HG03159 (cell line): ENCODE measurements at regions not wholly inside any gene's neighbourhood (a gene's known extent, or its start where the extent isn't known, plus 50 kb on each side); places are given as distances from the start of the nearest gene placed in this dataset.

ENCODE experiments used
- ATAC-seq: cut with Tn5 transposase; IDR thresholded peaks from one replicate; pipeline ENCODE4 v1.9.1; 2021; ENCODE audit warnings: mild to moderate bottlenecking, moderate library complexity; ENCODE audit not compliant: unreplicated experiment

DNA sequence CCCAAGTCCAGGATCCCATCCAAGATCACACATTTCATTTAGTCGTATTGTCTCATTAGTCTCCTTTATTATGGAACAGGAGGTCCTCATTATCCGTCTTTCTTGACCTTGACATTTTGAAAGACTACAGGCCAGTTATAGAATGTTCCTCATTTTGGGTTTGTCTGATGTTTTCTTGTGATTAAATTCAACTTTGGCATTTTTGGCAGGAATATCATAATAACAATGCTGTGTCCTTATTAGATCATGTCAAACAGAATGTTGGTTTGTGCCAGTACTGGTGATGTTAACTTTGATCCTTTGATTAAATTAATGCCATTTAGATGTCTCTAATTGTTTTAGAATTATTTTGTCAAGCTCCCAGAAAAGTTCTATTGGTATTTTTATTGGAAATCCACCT, 106.5 kb upstream of the FRY start:
- no peak for ATAC-seq

GRCh38 chr13:31927219-31927653, 104.3 kb upstream of the FRY start:
- ATAC-seq: no peak

- ATAC-seq: no peak
These were observed 102.4 kb upstream of the FRY start for GRCh38 chr13:31929031-31929770.

- ATAC-seq: peak; percentile 24
These were observed 101.1 kb upstream of the FRY start for GRCh38 chr13:31930490-31930889.

DNA sequence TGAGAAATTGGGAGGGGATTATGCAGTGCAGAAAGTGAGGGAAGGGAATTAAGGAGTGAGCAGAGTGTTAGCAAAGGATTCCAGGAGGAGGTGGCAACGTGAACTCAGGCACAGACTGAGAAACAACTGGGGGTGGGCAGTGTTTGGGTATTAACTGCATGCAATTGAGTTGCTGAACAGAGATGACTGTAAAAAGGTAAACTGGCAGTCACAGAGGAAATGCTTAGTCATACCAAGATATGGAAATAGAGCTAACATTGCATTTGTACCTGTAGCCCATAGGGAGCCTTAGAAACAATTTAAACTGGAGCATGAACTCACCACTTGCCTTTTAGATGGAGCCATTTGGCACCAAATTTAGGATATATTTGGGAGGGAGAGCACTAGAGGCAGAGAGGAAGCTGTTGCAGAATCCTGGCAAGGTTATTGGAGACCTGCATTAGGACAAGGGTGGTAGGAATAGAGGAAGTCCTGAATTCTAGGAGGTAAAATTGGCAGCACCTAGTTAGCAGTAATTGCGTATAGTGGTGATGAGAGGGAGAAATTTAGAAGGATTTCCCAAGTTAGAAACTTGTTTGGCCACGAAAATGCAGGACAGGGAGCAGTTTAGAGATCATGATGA, 100.6 kb upstream of the FRY start:
- peak; percentile 99 for ATAC-seq

GRCh38 chr13:31937436-31937835, 94.1 kb upstream of the FRY start:
- ATAC-seq: no peak

DNA sequence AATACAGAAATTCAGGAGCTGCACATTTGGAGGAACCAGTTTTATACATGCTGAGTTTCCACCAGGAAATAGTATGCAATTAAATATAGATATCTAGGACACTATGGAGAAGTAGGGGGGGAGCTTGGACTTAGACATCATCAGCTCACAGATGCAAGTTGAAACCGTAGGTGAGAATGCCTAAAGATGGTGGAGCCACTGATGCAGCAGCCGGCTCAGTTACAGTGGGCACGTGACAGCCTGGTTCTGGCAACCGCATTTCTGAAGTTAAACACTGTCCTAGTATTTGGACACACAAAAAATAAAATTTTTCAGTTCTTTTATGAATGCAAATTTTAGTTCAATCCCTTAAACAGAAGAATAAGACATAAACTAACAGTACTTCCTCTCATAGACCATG, 91.5 kb upstream of the FRY start:
- ATAC-seq: no peak

DNA sequence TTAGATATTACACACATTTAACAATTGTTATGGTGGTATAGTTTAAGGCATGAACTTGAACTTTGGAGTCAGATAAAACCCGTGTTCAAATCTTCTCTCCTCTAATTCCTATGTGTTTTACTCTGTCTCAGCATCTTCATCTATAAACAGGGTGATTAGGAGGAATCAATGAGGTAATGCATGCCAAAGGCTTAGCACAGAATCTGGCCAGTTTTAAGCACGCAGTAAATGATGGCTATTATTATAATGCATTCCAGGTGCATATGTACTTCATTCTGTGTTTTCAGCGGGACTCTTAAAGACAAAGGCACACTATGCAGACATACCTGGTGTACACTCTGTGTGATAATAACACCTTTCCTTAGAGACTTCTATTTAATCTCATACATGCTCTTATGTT, 88.0 kb upstream of the FRY start:
- no peak for ATAC-seq

GRCh38 chr13:31944262-31945160, 87.1 kb upstream of the FRY start:
- ATAC-seq: no peak

- no peak for ATAC-seq
These were observed 86.2 kb upstream of the FRY start for GRCh38 chr13:31945202-31945961.

DNA sequence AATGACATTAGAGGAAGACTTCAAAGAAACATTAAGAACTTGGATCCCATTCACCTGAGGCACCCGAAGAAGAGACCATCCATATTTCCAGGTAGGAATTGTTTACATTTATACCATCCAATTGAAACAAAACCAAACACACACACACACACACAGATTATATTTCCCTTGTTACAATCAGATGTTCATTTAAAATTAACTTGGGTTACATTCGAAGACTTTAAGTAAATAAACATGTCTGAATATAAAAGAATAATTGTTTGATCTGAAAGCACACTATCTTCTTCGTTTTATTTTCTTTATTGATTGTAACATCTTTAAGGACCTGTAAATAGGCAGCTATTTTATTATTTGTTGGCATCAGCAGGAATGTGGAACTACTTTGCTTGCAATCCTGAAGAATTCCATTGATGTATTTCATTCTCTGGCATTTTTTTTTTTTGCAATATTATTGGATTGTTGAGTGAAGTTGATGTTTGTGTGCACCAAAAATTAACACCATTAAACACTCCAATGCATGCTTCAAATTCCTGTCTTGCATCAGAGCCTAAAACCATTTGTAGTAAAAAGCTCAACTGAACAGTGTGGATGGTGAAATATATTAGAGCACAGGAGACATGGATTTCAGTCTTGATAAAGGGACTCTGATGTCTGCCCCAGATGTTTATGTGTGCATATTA, 85.3 kb upstream of the FRY start:
- ATAC-seq: no peak

DNA sequence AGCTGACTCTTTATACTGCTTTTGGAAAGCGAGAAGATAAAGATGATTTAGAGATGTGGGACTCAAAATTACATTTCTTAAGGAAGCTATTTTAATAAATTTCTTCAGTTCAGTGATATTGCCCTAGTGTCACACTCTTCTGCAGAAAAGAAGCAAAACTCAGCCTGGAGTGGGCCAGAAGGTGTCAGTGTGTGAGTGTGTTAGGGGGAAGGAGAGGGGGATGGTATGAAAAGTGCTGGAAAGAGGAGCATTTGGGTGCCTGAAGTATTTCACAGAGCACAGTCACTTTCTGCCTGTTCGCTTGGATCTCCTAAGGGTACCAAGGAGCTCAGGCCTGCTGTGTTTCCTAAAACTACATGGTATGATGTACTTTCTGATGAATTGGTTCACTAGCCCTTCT, 84.5 kb upstream of the FRY start:
- ATAC-seq: no peak

DNA sequence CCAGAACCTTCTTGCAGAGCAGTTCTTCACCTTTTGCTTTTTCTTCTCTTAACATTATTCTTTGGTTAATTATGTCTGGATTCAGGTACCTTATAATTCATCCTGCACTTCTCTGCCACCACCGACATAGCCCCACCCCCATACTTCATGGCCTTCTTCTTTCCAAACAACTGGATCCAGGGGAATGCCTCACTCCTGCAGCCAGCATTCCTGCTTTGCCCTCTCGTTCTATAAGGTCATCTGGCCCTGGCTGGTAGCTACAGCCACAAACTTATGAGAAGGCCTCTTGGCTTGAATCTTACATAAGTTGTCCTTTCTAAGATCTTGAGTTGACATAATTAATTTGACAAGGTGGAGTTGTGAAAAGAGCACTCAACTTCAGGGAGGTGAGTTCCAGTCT, 84.1 kb upstream of the FRY start:
- ATAC-seq: no peak

DNA sequence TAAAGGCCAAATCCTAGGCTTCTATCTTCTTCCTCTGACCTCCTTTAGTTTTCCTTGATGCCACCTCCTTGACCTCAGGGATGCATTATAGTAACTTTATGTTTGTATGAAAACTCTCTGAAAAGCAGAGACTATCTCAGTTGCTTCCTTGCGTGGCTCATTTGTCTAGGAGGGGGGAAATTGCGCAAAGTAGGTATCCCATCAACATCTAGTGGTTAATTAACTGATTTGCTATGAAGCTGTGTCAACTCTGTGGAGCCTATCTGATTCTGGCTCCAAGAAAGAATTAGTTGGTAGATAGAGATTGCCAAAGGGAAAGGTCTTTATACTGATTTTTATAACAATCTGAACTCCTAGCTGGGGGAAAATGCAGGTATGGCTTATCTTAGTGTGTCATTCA, 82.1 kb upstream of the FRY start:
- no peak for ATAC-seq

GRCh38 chr13:31950111-31950815, 81.3 kb upstream of the FRY start:
- ATAC-seq: no peak

DNA sequence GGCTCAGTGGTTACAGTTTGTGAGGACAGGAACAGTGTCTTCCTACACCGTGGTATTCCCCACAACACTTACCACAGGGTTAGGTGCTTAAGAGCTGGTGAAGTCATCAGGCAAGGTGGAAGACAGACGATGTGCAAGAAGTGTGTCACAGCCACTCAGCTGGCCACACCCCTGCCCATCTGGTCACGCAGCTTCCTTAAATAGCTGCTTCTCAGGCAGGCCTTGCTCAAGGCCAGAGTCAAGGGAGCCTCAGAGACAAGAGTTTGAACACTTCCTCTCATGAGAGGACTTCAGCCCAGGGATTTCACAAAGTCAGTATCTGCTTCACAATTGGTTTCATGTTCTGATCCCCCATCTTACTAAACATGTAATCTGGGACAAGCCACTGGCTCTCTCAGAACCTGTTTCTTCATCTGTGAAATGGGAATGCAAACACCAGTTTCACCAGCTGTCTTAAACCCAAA, 80.3 kb upstream of the FRY start:
- peak; percentile 84 for ATAC-seq

- ATAC-seq: no peak
These were observed 78.8 kb upstream of the FRY start for GRCh38 chr13:31952641-31953380.

GRCh38 chr13:31955101-31955500, 76.5 kb upstream of the FRY start:
- ATAC-seq: no peak

GRCh38 chr13:31955741-31956140, 75.8 kb upstream of the FRY start:
- no peak for ATAC-seq
